Psoas muscle (tissue), 7 donors: ENCODE measurements at regions not wholly inside any gene's neighbourhood (a gene's known extent, or its start where the extent isn't known, plus 50 kb on each side); places are given as distances from the start of the nearest gene placed in this dataset.

Experiments
- ATAC-seq, 4 donors: fragments of 200-7000 bp; cut with Tn5 transposase; one replicate each; pipeline ENCODE4 v1.9.1; 2020; ENCODE audit warnings: moderate library complexity in 3 of 4, mild to moderate bottlenecking in 2 of 4
- DNase-seq, 2 donors: peaks; one replicate each; pipeline ENCODE4 v3.0.0-alpha.2; 2020
- H3K27ac ChIP-seq: fragments of 200-600 bp; one replicate; pipeline ENCODE4 v1.8.0; 2022
- H3K27me3 ChIP-seq, 3 donors: fragments of 200-600 bp in 1 of 3; one replicate each; pipeline versions ENCODE4 v1.6.1 to v1.8.0; 2013 to 2022; ENCODE audit warnings: low read length in 2 of 3, mild to moderate bottlenecking in 2 of 3, moderate library complexity in 1 of 3; ENCODE audit not compliant: insufficient read depth in 3 of 3
- H3K36me3 ChIP-seq, 2 donors: fragments of 200-600 bp in 1 of 2; one replicate each; pipeline versions ENCODE4 v1.6.1 to v1.8.0; 2013 to 2022; ENCODE audit warnings: low read depth in 1 of 2, mild to moderate bottlenecking in 1 of 2, moderate library complexity in 1 of 2; ENCODE audit not compliant: insufficient read depth in 1 of 2
- H3K4me1 ChIP-seq: fragments of 200-600 bp; one replicate; pipeline ENCODE4 v1.8.0; 2022
- H3K4me3 ChIP-seq: fragments of 200-600 bp; one replicate; pipeline ENCODE4 v1.8.0; 2022; ENCODE audit warnings: mild to moderate bottlenecking
- H3K9me3 ChIP-seq: fragments of 200-600 bp; one replicate; pipeline ENCODE4 v1.8.0; 2022
- WGBS, 3 donors: extraction: QIAGEN DNeasy Blood & Tissue Kit; methylation state at CpG; one replicate each; pipeline versions ENCODE4 v1.1.6 to v1.1.7; 2013; 5-methylcytosine and 5-hydroxymethylcytosine counted together
- intact Hi-C, 2 donors: fragments of 100-400 bp; cut with DNase I; formaldehyde crosslinking; loops; one replicate each; pipeline versions ENCODE4 v1.11.0 to v1.14.2; 2022
- TF ChIP-seq, protein P1 (sequence below): fragments of 200-600 bp; IDR thresholded peaks from one replicate; pipeline ENCODE4 v1.8.0; 2022; ENCODE audit warnings: antibody characterized with exemption
- donor health status: healthy with polysubstance abuse.
- donor health status: DM: no; HTN: no; CAD: no; lungs with moderate emphysema.
- donor health status: Bipolar disorder and iron deficiency.
- donor health status: healthy.
- donor health status: DM: yes; HTN: yes; CAD: no.
- donor health status: DM: no; HTN: no; CAD: no.
- donor health status: DM: yes; HTN: yes; CAD: no.

GRCh38 chr3:72660270-72661114, 187.8 kb downstream of the SHQ1 start:
- H3K27ac ChIP-seq, result no peak overlapping the region

GRCh38 chr3:72659596-72659995, 188.6 kb downstream of the SHQ1 start:
- H3K4me1 ChIP-seq, result peaks cover 10% of the 10 kb centered on the region
- H3K4me3 ChIP-seq, result no peak overlapping the region
- intact Hi-C loops, result no loop called here
- no peak for DNase-seq
- H3K27ac ChIP-seq, result no peak overlapping the region
- TF ChIP-seq, protein P1, sequence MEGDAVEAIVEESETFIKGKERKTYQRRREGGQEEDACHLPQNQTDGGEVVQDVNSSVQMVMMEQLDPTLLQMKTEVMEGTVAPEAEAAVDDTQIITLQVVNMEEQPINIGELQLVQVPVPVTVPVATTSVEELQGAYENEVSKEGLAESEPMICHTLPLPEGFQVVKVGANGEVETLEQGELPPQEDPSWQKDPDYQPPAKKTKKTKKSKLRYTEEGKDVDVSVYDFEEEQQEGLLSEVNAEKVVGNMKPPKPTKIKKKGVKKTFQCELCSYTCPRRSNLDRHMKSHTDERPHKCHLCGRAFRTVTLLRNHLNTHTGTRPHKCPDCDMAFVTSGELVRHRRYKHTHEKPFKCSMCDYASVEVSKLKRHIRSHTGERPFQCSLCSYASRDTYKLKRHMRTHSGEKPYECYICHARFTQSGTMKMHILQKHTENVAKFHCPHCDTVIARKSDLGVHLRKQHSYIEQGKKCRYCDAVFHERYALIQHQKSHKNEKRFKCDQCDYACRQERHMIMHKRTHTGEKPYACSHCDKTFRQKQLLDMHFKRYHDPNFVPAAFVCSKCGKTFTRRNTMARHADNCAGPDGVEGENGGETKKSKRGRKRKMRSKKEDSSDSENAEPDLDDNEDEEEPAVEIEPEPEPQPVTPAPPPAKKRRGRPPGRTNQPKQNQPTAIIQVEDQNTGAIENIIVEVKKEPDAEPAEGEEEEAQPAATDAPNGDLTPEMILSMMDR, result no peak
- no peak for ATAC-seq
- 33 to 66% (median 45%) methylated on average over 3 of the region's 3 CpGs for WGBS, 3 donors
- peaks cover 0 to 18% (median 0%) of the 10 kb centered on the region in 3 donors for H3K27me3 ChIP-seq
- no peaks in the 10 kb centered on the region for H3K36me3 ChIP-seq
- H3K9me3 ChIP-seq, result no peaks in the 10 kb centered on the region

More at GRCh38 chr3:72660270-72661114, 187.8 kb downstream of the SHQ1 start:
- 72 to 86% (median 78%) methylated on average over 5 of the region's 5 CpGs for WGBS, 3 donors
- Histone ChIP-seq H3K4me3 (no peak overlapping the region), H3K36me3 (no peaks in the 10 kb centered on the region), H3K9me3 (no peaks in the 10 kb centered on the region), H3K4me1 (peaks cover 9% of the 10 kb centered on the region), H3K27me3 (peaks cover 0 to 9% (median 0%) of the 10 kb centered on the region in 3 donors)
- ATAC-seq, result peak in 2 of 4 donors; percentile 3 to 8
- TF ChIP-seq, protein P1, result no peak
- intact Hi-C loops, result no loop called here
- DNase-seq, result no peak

- 93 to 95% (median 93%) methylated on average over 5 of the region's 5 CpGs for WGBS, 3 donors
- H3K27me3 ChIP-seq, result peaks cover 0 to 20% (median 0%) of the 10 kb centered on the region in 3 donors
- H3K4me3 ChIP-seq, result no peak overlapping the region
- H3K9me3 ChIP-seq, result no peaks in the 10 kb centered on the region
- DNase-seq (no peak), ATAC-seq (no peak)
- H3K36me3 ChIP-seq, result no peaks in the 10 kb centered on the region
- TF ChIP-seq, protein P1, result no peak
- H3K4me1 ChIP-seq, result peaks cover 10% of the 10 kb centered on the region
- intact Hi-C loops, result no loop called here
- no peak overlapping the region for H3K27ac ChIP-seq
Observed at GRCh38 chr3:72659188-72659587, 189.1 kb downstream of the SHQ1 start.

- no peaks in the 10 kb centered on the region for H3K9me3 ChIP-seq
- TF ChIP-seq, protein P1, result no peak
- WGBS, 3 donors, result 96 to 98% (median 97%) methylated on average over 6 of the region's 6 CpGs
- peaks cover 10% of the 10 kb centered on the region for H3K4me1 ChIP-seq
- H3K27ac ChIP-seq, result no peak overlapping the region
- H3K27me3 ChIP-seq, result peaks cover 0 to 20% (median 0%) of the 10 kb centered on the region in 3 donors
- no peak for ATAC-seq
- intact Hi-C loops, result no loop called here
- DNase-seq, result no peak
- H3K36me3 ChIP-seq, result no peaks in the 10 kb centered on the region
- H3K4me3 ChIP-seq, result no peak overlapping the region
Observed at GRCh38 chr3:72658466-72659100, 189.7 kb downstream of the SHQ1 start.
